ENCODE measurements at regions not wholly inside any gene's neighbourhood (a gene's known extent, or its start where the extent isn't known, plus 50 kb on each side); places are given as distances from the start of the nearest gene placed in this dataset.

DNA sequence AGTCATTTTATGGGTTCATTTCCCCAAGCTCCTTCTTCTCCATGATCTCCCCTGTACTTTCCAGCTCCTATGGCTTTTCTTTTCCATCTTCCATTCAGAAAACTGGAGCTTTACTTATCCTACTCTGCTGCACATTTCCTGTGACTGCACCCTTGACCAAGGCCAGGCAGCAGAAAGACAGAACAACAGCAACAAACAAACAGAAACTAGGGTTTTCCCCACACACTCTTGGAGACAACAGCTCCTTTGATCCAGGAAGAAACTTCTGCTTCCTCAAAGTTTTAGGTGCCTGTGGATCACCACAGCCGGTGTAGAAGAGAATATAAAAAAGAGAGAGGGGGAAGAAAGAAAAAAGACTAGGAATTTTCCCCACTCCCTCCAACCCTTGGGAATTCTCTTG lies 342.3 kb upstream of the CFAP20DC start:
- H3K27ac Mint-ChIP-seq = no peak overlapping the region
- H3K4me1 Mint-ChIP-seq (ENCODE audit: low read depth in 2 of 2) = peaks cover 0 to 4% of the 10 kb centered on the region in 2 donors
- no peaks in the 10 kb centered on the region for H3K9me3 Mint-ChIP-seq
- no peak overlapping the region for H3K4me3 Mint-ChIP-seq
- no peaks in the 10 kb centered on the region for H3K27me3 Mint-ChIP-seq
- DNase-seq (no peak), ATAC-seq (replicated peaks) (no peak)
- H3K36me3 Mint-ChIP-seq (ENCODE audit: insufficient read depth) = no peaks in the 10 kb centered on the region

DNA sequence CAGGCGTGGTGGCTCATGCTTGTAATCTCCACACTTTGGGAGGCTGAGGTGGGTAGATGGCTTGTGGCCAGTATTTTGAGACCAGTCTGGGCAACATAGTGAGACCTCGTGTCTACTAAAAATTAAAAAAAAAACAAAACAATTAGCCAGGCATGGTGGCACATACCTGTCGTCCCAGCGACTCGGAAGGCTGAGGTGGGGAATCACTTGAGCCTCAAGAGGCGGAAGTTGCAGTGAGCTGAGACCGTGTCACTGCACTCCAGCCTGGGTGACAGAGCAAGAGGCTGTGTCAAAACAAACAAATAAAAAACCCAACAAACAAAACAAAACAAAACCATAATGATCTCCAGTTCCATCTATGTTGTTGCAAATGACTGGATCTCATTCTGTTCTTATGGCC lies 341.3 kb upstream of the CFAP20DC start:
- Mint-ChIP-seq H3K4me3 (no peak overlapping the region), H3K36me3 (ENCODE audit: insufficient read depth) (no peaks in the 10 kb centered on the region), H3K27ac (no peak overlapping the region), H3K27me3 (no peaks in the 10 kb centered on the region), H3K4me1 (ENCODE audit: low read depth in 2 of 2) (peaks cover 2 to 13% of the 10 kb centered on the region in 2 donors), H3K9me3 (no peaks in the 10 kb centered on the region)
- ATAC-seq (replicated peaks) = no peak
- no peak for DNase-seq

DNA sequence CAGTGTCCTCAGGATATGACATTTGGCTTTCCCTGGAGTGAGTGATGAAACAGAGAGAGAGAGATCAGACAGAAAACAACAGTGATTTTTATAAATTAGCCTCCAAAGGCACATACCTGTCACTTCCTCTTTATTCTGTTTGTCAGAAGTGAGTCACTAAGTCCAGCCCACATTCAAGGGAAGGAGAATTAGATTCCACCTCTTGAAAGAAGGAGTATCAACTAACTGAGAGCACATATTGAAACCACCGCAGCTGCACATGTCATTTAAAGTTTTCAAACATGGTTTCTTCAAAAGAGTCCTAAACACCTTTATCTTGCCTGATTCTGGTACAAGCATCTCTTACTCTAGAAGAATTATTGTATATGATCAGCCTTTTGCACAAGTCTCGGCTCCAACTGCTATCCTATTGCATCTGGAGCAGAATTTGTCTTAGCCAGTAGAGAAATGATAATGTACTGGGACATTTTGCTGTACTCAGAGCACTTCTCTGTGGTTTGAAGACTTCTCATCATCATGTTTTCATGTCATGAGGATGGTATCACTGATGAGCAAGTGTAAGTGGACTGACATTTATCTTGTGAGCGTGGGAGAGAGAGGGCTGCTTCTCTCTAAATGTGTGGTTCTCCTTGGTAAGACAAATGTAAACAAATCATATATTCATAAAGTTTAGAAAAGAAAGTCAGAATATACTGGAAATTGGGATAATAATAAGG lies 338.9 kb upstream of the CFAP20DC start:
- H3K36me3 Mint-ChIP-seq (ENCODE audit: insufficient read depth) = no peaks in the 10 kb centered on the region
- H3K9me3 Mint-ChIP-seq = no peaks in the 10 kb centered on the region
- no peak for ATAC-seq (replicated peaks)
- peaks cover 3 to 18% of the 10 kb centered on the region in 2 donors for H3K4me1 Mint-ChIP-seq (ENCODE audit: low read depth in 2 of 2)
- DNase-seq = no peak
- H3K4me3 Mint-ChIP-seq = no peak overlapping the region
- no peaks in the 10 kb centered on the region for H3K27me3 Mint-ChIP-seq
- H3K27ac Mint-ChIP-seq = peak overlapping the region in 1 of 2 donors; percentile 2

DNA sequence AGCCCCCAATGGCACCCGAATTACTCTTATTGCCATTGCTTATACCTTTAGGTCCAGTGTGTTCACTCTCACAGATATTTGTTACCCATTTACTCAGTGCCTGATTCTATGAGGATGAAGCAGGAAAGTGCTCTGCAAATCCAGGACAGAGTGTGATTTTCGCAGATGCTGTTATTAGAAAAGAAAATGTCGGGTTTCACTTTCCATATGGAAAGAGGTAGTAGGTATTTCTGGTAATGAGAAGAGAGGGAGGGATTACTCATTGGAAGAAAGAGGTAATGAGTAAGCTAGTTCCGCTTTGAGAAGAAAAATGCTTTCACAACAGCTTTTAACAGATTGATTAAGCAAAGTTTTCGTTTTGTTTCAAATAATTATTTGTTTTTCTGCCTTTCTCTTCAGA lies 336.3 kb upstream of the CFAP20DC start:
- Mint-ChIP-seq H3K4me3 (peak overlapping the region in 1 of 2 donors; percentile 18), H3K27ac (peak overlapping the region in 1 of 2 donors; percentile 78), H3K4me1 (ENCODE audit: low read depth in 2 of 2) (peaks cover 5 to 21% of the 10 kb centered on the region in 2 donors), H3K9me3 (no peaks in the 10 kb centered on the region), H3K36me3 (ENCODE audit: insufficient read depth) (no peaks in the 10 kb centered on the region), H3K27me3 (no peaks in the 10 kb centered on the region)
- no peak for DNase-seq
- ATAC-seq (replicated peaks) = no peak

DNA sequence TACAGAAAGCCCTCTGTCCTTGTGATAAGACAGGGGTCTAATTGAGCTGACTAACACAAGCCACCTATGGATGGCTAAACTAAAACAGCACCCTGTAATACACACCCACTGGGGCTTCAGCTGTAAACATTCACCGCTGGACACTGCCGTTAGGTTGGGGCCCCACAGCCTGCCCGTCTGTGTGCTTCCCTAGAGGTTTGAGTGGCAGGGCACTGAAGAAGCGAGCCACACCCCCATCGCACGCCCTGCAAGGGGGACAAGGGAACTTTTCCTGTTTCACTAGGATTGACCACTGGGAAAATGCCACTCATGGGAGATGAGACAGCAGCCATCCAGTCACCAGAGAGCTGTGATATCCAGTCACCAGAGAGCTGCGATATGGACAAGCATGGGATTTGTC lies 335.7 kb upstream of the CFAP20DC start:
- DNase-seq (no peak), ATAC-seq (replicated peaks) (no peak)
- Mint-ChIP-seq H3K9me3 (no peaks in the 10 kb centered on the region), H3K4me3 (no peak overlapping the region), H3K27me3 (no peaks in the 10 kb centered on the region), H3K36me3 (ENCODE audit: insufficient read depth) (no peaks in the 10 kb centered on the region), H3K27ac (no peak overlapping the region), H3K4me1 (ENCODE audit: low read depth in 2 of 2) (peaks cover 5 to 21% of the 10 kb centered on the region in 2 donors)

DNA sequence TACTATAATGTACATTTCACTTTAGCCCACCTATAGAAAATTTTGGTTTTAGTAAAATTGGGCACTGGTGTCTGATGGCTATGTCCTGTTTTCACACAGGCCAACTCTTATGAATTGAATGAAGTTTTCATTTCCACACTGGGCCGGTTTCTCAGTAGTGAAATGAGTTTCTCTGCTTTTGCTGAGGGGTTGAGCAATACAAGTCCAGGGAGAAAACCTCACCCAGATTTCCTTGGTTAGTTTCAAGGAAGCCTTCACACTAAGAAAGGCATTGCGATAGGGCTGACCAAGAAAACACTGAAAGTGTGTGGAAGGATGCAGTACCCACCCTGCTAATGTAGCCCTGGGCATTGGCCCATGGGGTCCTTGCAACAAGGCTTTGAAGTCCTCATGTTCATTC lies 331.5 kb upstream of the CFAP20DC start:
- DNase-seq (no peak), ATAC-seq (replicated peaks) (no peak)
- no peaks in the 10 kb centered on the region for H3K36me3 Mint-ChIP-seq (ENCODE audit: insufficient read depth)
- no peak overlapping the region for H3K27ac Mint-ChIP-seq
- peaks cover 0 to 4% of the 10 kb centered on the region in 2 donors for H3K9me3 Mint-ChIP-seq
- H3K4me1 Mint-ChIP-seq (ENCODE audit: low read depth in 2 of 2) = peaks cover 4 to 9% of the 10 kb centered on the region in 2 donors
- no peaks in the 10 kb centered on the region for H3K27me3 Mint-ChIP-seq
- no peak overlapping the region for H3K4me3 Mint-ChIP-seq

DNA sequence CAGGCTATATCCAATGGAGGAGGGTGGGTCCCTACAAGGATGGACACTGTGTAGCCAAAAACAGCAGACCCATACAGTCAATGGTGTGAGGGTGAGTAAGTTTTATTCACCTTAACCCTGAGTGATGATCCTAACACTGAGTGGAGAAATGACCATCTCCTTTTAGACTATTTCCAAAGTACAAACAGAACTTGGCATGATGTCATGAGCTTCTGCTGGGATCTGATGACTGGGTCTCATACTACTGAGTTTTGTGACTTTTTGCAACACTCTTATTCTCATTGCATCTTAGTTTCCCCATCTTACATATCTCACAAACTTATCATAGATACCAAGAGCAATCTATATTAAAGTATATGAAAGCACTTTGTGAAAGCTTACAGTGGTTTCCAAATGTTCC lies 330.3 kb upstream of the CFAP20DC start:
- ATAC-seq (replicated peaks) (no peak), DNase-seq (no peak)
- Mint-ChIP-seq H3K4me1 (ENCODE audit: low read depth in 2 of 2) (peaks cover 2 to 6% of the 10 kb centered on the region in 2 donors), H3K4me3 (no peak overlapping the region), H3K27me3 (no peaks in the 10 kb centered on the region), H3K36me3 (ENCODE audit: insufficient read depth) (no peaks in the 10 kb centered on the region), H3K9me3 (peaks cover 0 to 7% of the 10 kb centered on the region in 2 donors), H3K27ac (no peak overlapping the region)

GRCh38 chr3:59374818-59375211 lies 325.0 kb upstream of the CFAP20DC start:
- peak overlapping the region in 1 of 2 donors; percentile 77 for H3K27ac Mint-ChIP-seq
- H3K4me3 Mint-ChIP-seq = no peak overlapping the region
- H3K9me3 Mint-ChIP-seq = peaks cover 0 to 7% of the 10 kb centered on the region in 2 donors
- no peak for DNase-seq
- H3K27me3 Mint-ChIP-seq = no peaks in the 10 kb centered on the region
- no peaks in the 10 kb centered on the region for H3K36me3 Mint-ChIP-seq (ENCODE audit: insufficient read depth)
- peaks cover 1 to 3% of the 10 kb centered on the region in 2 donors for H3K4me1 Mint-ChIP-seq (ENCODE audit: low read depth in 2 of 2)
- ATAC-seq (replicated peaks) = no peak

- Mint-ChIP-seq H3K4me3 (no peak overlapping the region), H3K36me3 (ENCODE audit: insufficient read depth) (no peaks in the 10 kb centered on the region), H3K4me1 (ENCODE audit: low read depth in 2 of 2) (peaks cover 1 to 3% of the 10 kb centered on the region in 2 donors), H3K27ac (no peak overlapping the region), H3K9me3 (peaks cover 0 to 7% of the 10 kb centered on the region in 2 donors), H3K27me3 (no peaks in the 10 kb centered on the region)
- ATAC-seq (replicated peaks) (no peak), DNase-seq (no peak)
Observed at GRCh38 chr3:59374091-59374817, 324.4 kb upstream of the CFAP20DC start.

GRCh38 chr3:59372346-59372745 lies 322.5 kb upstream of the CFAP20DC start:
- Mint-ChIP-seq H3K9me3 (peaks cover 0 to 7% of the 10 kb centered on the region in 2 donors), H3K27me3 (no peaks in the 10 kb centered on the region), H3K36me3 (ENCODE audit: insufficient read depth) (no peaks in the 10 kb centered on the region), H3K27ac (no peak overlapping the region), H3K4me3 (no peak overlapping the region), H3K4me1 (ENCODE audit: low read depth in 2 of 2) (peaks cover 1 to 4% of the 10 kb centered on the region in 2 donors)
- no peak for DNase-seq
- ATAC-seq (replicated peaks) = no peak

DNA sequence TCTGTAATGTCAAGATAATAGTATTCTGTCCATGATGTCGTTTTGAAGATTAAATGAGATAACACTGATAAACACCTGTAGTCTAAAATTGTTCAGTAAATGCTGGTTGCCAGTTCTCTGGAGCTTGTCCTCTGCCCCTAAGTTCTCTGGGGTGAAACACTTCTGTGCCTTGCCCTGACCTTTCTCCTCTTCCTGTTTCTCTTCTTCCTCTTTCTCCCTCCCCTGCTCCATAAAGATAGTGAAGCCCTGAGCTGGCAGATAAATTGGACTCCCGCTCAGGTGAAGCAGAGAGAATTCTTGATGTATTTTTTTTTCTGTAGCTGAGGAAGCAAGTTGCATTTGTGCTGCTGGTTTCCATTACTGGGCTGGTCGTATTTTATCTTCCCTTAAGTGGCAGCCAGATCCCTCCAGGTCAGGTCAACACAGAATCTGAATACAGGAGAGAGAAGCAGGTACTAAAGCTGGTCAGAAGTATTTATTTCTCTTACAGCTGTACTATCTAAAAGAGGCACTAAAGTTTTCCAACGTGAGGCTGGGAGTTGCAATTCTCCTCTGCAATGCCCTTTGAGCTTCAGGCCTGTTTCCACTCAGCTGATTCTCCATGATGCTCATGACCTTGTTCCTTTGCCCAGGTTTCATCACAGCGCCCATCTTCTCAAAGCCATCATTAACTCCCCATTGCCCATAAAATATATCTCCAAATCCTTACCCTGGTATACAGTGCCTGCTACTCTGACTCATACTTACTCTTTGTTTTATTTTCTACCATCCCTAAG lies 319.3 kb upstream of the CFAP20DC start:
- ATAC-seq (replicated peaks) (no peak), DNase-seq (no peak)
- Mint-ChIP-seq H3K36me3 (ENCODE audit: insufficient read depth) (no peaks in the 10 kb centered on the region), H3K4me3 (no peak overlapping the region), H3K9me3 (no peaks in the 10 kb centered on the region), H3K27ac (no peak overlapping the region), H3K27me3 (peaks cover 6 to 8% of the 10 kb centered on the region in 2 donors), H3K4me1 (ENCODE audit: low read depth in 2 of 2) (peaks cover 5 to 6% of the 10 kb centered on the region in 2 donors)

DNA sequence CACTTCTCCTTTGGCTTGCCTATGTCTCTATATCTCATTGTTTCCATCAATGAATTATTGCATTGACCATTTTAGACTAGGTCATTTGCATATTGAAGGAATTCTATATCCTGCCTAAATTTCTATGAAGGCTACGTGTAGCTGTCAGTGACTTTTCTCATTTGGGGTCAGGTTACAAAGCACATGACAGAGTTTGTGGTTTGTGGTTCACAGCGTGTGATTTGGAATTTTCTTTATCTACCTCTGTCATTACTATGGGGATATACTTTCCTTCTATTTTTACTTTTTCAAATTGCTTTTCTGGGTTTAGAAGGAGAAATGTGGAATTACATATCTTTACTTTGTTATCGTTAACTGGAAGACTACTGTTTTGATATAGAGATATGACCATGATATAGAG lies 317.3 kb upstream of the CFAP20DC start:
- Mint-ChIP-seq H3K9me3 (no peaks in the 10 kb centered on the region), H3K27me3 (peaks cover 6 to 8% of the 10 kb centered on the region in 2 donors), H3K27ac (no peak overlapping the region), H3K4me1 (ENCODE audit: low read depth in 2 of 2) (peaks cover 5 to 6% of the 10 kb centered on the region in 2 donors), H3K36me3 (ENCODE audit: insufficient read depth) (no peaks in the 10 kb centered on the region), H3K4me3 (no peak overlapping the region)
- ATAC-seq (replicated peaks) (no peak), DNase-seq (no peak)

- H3K27me3 Mint-ChIP-seq = peaks cover 6 to 8% of the 10 kb centered on the region in 2 donors
- H3K9me3 Mint-ChIP-seq = no peaks in the 10 kb centered on the region
- ATAC-seq (replicated peaks) (no peak), DNase-seq (no peak)
- no peak overlapping the region for H3K4me3 Mint-ChIP-seq
- no peaks in the 10 kb centered on the region for H3K36me3 Mint-ChIP-seq (ENCODE audit: insufficient read depth)
- H3K27ac Mint-ChIP-seq = no peak overlapping the region
- peaks cover 5 to 6% of the 10 kb centered on the region in 2 donors for H3K4me1 Mint-ChIP-seq (ENCODE audit: low read depth in 2 of 2)
Observed at GRCh38 chr3:59366218-59366617, 316.4 kb upstream of the CFAP20DC start.

All from effector memory CD8-positive, alpha-beta T cell (primary cell).